Loucy (cell line): ENCODE measurements at regions not wholly inside any gene's neighbourhood (a gene's known extent, or its start where the extent isn't known, plus 50 kb on each side); places are given as distances from the start of the nearest gene placed in this dataset.

Source experiments
- CTCF ChIP-seq: fragments of 200-600 bp; sonication (generic); conservative IDR thresholded peaks from 2 replicates; pipeline ENCODE4 v1.5.1; 2014; ENCODE audit warnings: mild to moderate bottlenecking, antibody characterized with exemption, low read length
- EZH2phosphoT487 ChIP-seq: fragments of 200-600 bp; IDR thresholded peaks from 2 replicates; pipeline ENCODE4 v1.6.1; 2018; ENCODE audit warnings: antibody characterized with exemption, mild to moderate bottlenecking, moderate library complexity, borderline replicate concordance

- no peak for TF ChIP-seq CTCF
- no peak for TF ChIP-seq EZH2phosphoT487
Observed at GRCh38 chr6:91941838-91942237, 1355.0 kb upstream of the MAP3K7 start.
